ENCODE measurements at regions not wholly inside any gene's neighbourhood (a gene's known extent, or its start where the extent isn't known, plus 50 kb on each side); places are given as distances from the start of the nearest gene placed in this dataset.
"Not testable (repeated sequence)": the region's sequence is repeated elsewhere in the genome, so short reads cannot be mapped to it uniquely, and the experiment has no call there.

GRCh38 chr5:85621668-85622067 lies 996.1 kb upstream of the COX7C start:
- no peak for DNase-seq
- Mint-ChIP-seq H3K9me3 (no peaks in the 10 kb centered on the region), H3K4me3 (no peak overlapping the region), H3K4me1 (peaks cover 1% of the 10 kb centered on the region), H3K36me3 (ENCODE audit: low read depth) (no peaks in the 10 kb centered on the region), H3K27ac (no peak overlapping the region), H3K27me3 (ENCODE audit: low read depth, poor library complexity) (no peaks in the 10 kb centered on the region)
- TF ChIP-seq, protein P1, sequence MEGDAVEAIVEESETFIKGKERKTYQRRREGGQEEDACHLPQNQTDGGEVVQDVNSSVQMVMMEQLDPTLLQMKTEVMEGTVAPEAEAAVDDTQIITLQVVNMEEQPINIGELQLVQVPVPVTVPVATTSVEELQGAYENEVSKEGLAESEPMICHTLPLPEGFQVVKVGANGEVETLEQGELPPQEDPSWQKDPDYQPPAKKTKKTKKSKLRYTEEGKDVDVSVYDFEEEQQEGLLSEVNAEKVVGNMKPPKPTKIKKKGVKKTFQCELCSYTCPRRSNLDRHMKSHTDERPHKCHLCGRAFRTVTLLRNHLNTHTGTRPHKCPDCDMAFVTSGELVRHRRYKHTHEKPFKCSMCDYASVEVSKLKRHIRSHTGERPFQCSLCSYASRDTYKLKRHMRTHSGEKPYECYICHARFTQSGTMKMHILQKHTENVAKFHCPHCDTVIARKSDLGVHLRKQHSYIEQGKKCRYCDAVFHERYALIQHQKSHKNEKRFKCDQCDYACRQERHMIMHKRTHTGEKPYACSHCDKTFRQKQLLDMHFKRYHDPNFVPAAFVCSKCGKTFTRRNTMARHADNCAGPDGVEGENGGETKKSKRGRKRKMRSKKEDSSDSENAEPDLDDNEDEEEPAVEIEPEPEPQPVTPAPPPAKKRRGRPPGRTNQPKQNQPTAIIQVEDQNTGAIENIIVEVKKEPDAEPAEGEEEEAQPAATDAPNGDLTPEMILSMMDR (IDR thresholded peaks at IDR 0.05), result no peak

- Mint-ChIP-seq H3K4me3 (no peak overlapping the region), H3K27me3 (ENCODE audit: low read depth, poor library complexity) (no peaks in the 10 kb centered on the region), H3K9me3 (no peaks in the 10 kb centered on the region), H3K4me1 (peaks cover 5% of the 10 kb centered on the region), H3K27ac (no peak overlapping the region), H3K36me3 (ENCODE audit: low read depth) (no peaks in the 10 kb centered on the region)
- no peak for DNase-seq
- TF ChIP-seq, protein P1 (IDR thresholded peaks at IDR 0.05), result no peak
These were observed 989.6 kb upstream of the COX7C start for GRCh38 chr5:85628153-85628552.

- not testable (repeated sequence) for H3K36me3 Mint-ChIP-seq (ENCODE audit: low read depth); H3K27me3 Mint-ChIP-seq (ENCODE audit: low read depth, poor library complexity); H3K4me1 Mint-ChIP-seq; H3K27ac Mint-ChIP-seq; DNase-seq; H3K4me3 Mint-ChIP-seq
- peaks cover 14% of the 10 kb centered on the region for H3K9me3 Mint-ChIP-seq
These were observed 979.1 kb upstream of the COX7C start for GRCh38 chr5:85638495-85639125.

GRCh38 chr5:85646036-85646435 lies 971.7 kb upstream of the COX7C start:
- H3K9me3 Mint-ChIP-seq, result no peaks in the 10 kb centered on the region
- no peak overlapping the region for H3K27ac Mint-ChIP-seq
- H3K4me3 Mint-ChIP-seq, result no peak overlapping the region
- H3K27me3 Mint-ChIP-seq (ENCODE audit: low read depth, poor library complexity), result no peaks in the 10 kb centered on the region
- H3K4me1 Mint-ChIP-seq, result peaks cover 7% of the 10 kb centered on the region
- TF ChIP-seq, protein P1 (IDR thresholded peaks at IDR 0.05), result no peak
- no peaks in the 10 kb centered on the region for H3K36me3 Mint-ChIP-seq (ENCODE audit: low read depth)
- DNase-seq, result no peak

DNA sequence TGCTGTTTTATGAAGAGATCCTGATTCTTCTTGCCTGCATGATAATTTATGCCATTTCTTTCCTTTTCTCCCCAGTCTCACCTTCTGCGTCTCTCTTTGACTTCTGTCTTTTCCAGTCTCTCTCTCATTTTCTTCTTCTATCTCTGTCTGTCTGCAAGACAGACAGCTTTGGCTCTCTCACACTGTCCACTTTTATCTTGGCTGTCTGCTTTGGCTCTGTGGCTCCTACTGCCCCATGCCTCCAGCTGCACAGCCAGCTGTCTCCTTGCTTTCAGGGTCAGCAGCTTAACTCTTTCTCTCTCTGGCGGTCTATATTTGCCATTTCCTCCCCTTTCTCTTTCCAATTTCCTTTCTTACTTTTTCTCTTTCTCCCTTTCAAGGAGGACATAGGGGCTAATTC lies 971.1 kb upstream of the COX7C start:
- Mint-ChIP-seq H3K4me1 (peaks cover 7% of the 10 kb centered on the region), H3K9me3 (no peaks in the 10 kb centered on the region), H3K27me3 (ENCODE audit: low read depth, poor library complexity) (no peaks in the 10 kb centered on the region), H3K36me3 (ENCODE audit: low read depth) (no peaks in the 10 kb centered on the region), H3K4me3 (no peak overlapping the region), H3K27ac (no peak overlapping the region)
- TF ChIP-seq, protein P1 (IDR thresholded peaks at IDR 0.05), result no peak
- no peak for DNase-seq

- TF ChIP-seq, protein P1 (IDR thresholded peaks at IDR 0.05), result no peak
- H3K27me3 Mint-ChIP-seq (ENCODE audit: low read depth, poor library complexity), result no peaks in the 10 kb centered on the region
- no peaks in the 10 kb centered on the region for H3K36me3 Mint-ChIP-seq (ENCODE audit: low read depth)
These were observed 970.2 kb upstream of the COX7C start for GRCh38 chr5:85647349-85648127.

More at GRCh38 chr5:85647349-85648127, 970.2 kb upstream of the COX7C start:
- H3K4me3 Mint-ChIP-seq, result peak overlapping the region; percentile 46
- no peak for DNase-seq
- peaks cover 7% of the 10 kb centered on the region for H3K4me1 Mint-ChIP-seq
- H3K27ac Mint-ChIP-seq, result no peak overlapping the region
- H3K9me3 Mint-ChIP-seq, result no peaks in the 10 kb centered on the region
